CD4-positive, alpha-beta memory T cell (primary cell): ENCODE measurements at regions not wholly inside any gene's neighbourhood (a gene's known extent, or its start where the extent isn't known, plus 50 kb on each side); places are given as distances from the start of the nearest gene placed in this dataset.
A peak's percentile ranks its signal among the peaks of the same experiment; 100 is the strongest.

ENCODE experiments used
- CTCF ChIA-PET: fragments of 350-600 bp; sonication (Branson Sonifier 250); formaldehyde crosslinking; loops from one replicate; lab custom pipeline; 2021; ENCODE audit warnings: inconsistent platforms; ENCODE audit not compliant: partially characterized antibody; lab: Charles Lee
- POLR2A ChIA-PET: fragments of 350-600 bp; sonication (Branson Sonifier 250); formaldehyde crosslinking; loops from one replicate; lab custom pipeline; 2021; ENCODE audit not compliant: partially characterized antibody; lab: Charles Lee
- DNase-seq, 5 donors: peaks; one replicate each; pipeline versions ENCODE4 v3.0.0 to v3.0.0-alpha.2; 2020 to 2022; ENCODE audit warnings: mixed read lengths in 1 of 5
- H3K27ac ChIP-seq: one replicate; pipeline ENCODE4 v1.7.0; 2013; ENCODE audit warnings: low read depth, low read length
- H3K27me3 ChIP-seq: 2 replicates; pipeline ENCODE4 v1.7.0; 2013; ENCODE audit warnings: mild to moderate bottlenecking, low read length, moderate library complexity; ENCODE audit not compliant: insufficient read depth
- H3K36me3 ChIP-seq: 2 replicates; pipeline ENCODE4 v1.7.0; 2013; ENCODE audit warnings: mild to moderate bottlenecking, low read length, moderate library complexity; ENCODE audit not compliant: insufficient read depth
- H3K4me1 ChIP-seq: 2 replicates; pipeline ENCODE4 v1.7.0; 2013; ENCODE audit warnings: mild to moderate bottlenecking, low read length, moderate library complexity; ENCODE audit not compliant: insufficient read depth
- H3K4me3 ChIP-seq, 2 donors: one replicate each; pipeline ENCODE4 v1.7.0; 2013; ENCODE audit warnings: low read length in 2 of 2, mild to moderate bottlenecking in 1 of 2
- H3K9me3 ChIP-seq, 2 donors: one replicate each; pipeline ENCODE4 v1.7.0; 2013; ENCODE audit warnings: low read length in 2 of 2, control low read depth in 1 of 2; ENCODE audit not compliant: control insufficient read depth in 1 of 2
- H3K27ac Mint-ChIP-seq, 7 donors: one replicate each; pipeline ENCODE4 v1.8.0; 2020 to 2021; ENCODE audit warnings: mixed read lengths in 7 of 7, mild to moderate bottlenecking in 6 of 7, inconsistent platforms in 3 of 7, moderate library complexity in 3 of 7
- H3K27me3 Mint-ChIP-seq, 2 donors: one replicate each; pipeline ENCODE4 v1.8.0; 2020 to 2021; ENCODE audit warnings: mixed read lengths in 2 of 2
- H3K36me3 Mint-ChIP-seq, 2 donors: one replicate each; pipeline ENCODE4 v1.8.0; 2020 to 2021; ENCODE audit warnings: mixed read lengths in 2 of 2, inconsistent platforms in 1 of 2, mild to moderate bottlenecking in 1 of 2
- H3K4me1 Mint-ChIP-seq, 4 donors: one replicate each; pipeline ENCODE4 v1.8.0; 2020 to 2021; ENCODE audit warnings: mixed read lengths in 4 of 4, mild to moderate bottlenecking in 1 of 4
- H3K4me3 Mint-ChIP-seq, 8 donors: one replicate each; pipeline ENCODE4 v1.8.0; 2020 to 2021; ENCODE audit warnings: mixed read lengths in 8 of 8, mild to moderate bottlenecking in 7 of 8, moderate library complexity in 6 of 8, inconsistent platforms in 3 of 8
- H3K9me3 Mint-ChIP-seq, 8 donors: one replicate each; pipeline ENCODE4 v1.8.0; 2020 to 2021; ENCODE audit warnings: mixed read lengths in 8 of 8, mild to moderate bottlenecking in 5 of 8, inconsistent platforms in 3 of 8, moderate library complexity in 1 of 8
- intact Hi-C: fragments of 100-400 bp; cut with micrococcal nuclease; formaldehyde crosslinking; loops from one replicate; pipeline ENCODE4 v1.15.1; 2023

DNA sequence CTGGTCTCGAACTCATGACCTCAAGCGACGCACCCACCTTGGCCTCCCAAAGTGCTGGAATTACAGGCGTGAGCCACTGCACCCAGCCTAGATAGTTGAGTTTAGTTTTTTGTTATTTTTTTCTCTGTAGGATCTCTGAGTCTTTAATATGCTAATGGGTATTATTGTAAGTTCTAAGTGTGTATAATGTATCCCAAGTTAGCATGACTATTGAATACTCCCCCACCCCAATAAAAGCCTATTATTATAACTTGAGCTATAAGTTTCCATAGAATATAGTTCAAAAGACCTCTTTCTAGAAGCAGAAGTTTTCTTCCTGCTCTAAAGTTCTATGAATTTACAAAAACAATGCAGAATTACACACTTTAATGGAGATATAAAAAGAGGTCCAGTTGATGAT is 210.4 kb upstream of the MARCKS start:
- no peak overlapping the region for H3K27ac ChIP-seq
- H3K27ac Mint-ChIP-seq, result no peak overlapping the region
- CTCF ChIA-PET, result interaction anchor here (1.4 kb wide), 1 partner anchor 10 kb away, joined by 3 read pairs; no protein-coding TSS in a partner anchor

DNA sequence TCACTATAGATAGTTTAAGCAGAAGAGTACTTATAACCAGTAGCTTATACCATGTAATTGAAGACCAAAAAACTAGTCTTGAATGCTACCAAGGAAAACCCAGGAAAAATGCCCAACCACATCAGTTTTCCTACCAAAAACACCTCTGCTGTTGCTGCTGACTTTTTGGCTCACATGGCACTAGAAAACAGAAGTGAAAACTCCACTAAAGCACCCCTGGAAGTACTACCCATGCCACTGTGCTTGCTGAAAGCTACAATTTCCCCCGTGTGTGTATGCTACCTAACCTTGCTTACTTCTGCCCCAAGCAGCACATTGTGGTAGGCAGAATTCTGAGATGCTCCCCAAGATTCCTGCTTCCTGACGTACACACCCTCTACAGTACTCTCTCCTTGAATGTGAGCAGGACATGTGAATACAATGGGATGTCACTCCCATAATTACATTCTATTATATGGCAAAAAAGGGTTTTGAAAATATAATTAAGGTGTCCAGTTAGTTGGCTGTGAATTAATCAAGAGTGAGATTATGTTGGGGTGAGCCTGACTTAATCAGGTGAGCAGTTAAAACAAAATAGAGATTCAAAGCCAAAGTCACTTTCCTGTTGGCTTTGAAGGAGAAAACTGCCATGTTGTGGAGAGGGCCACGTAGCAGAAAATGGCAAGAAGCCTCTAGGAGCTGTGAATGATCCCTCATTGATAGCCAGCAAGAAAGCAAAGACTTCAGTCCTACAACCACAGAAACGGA is 209.8 kb upstream of the MARCKS start:
- H3K9me3 ChIP-seq, result no peaks in the 10 kb centered on the region
- no peak for DNase-seq
- H3K4me1 Mint-ChIP-seq, result no peaks in the 10 kb centered on the region
- peaks cover 0 to 3% (median 0%) of the 10 kb centered on the region in 8 donors for H3K9me3 Mint-ChIP-seq
- no peaks in the 10 kb centered on the region for H3K36me3 Mint-ChIP-seq
- no peak overlapping the region for H3K4me3 ChIP-seq
- H3K27ac Mint-ChIP-seq, result no peak overlapping the region
- CTCF ChIA-PET, result no interaction called here
- H3K4me1 ChIP-seq, result no peaks in the 10 kb centered on the region
- H3K27me3 Mint-ChIP-seq, result peaks cover 0 to 5% of the 10 kb centered on the region in 2 donors
- H3K36me3 ChIP-seq, result no peaks in the 10 kb centered on the region
- intact Hi-C loops, result no loop called here
- H3K27me3 ChIP-seq, result no peaks in the 10 kb centered on the region
- no peak overlapping the region for H3K27ac ChIP-seq
- no peak overlapping the region for H3K4me3 Mint-ChIP-seq
- POLR2A ChIA-PET, result no interaction called here

More for the DNA sequence above, 210.4 kb upstream of the MARCKS start:
- peaks cover 0 to 3% (median 0%) of the 10 kb centered on the region in 8 donors for H3K9me3 Mint-ChIP-seq
- no peaks in the 10 kb centered on the region for H3K4me1 Mint-ChIP-seq
- POLR2A ChIA-PET, result no interaction called here
- no peaks in the 10 kb centered on the region for H3K27me3 ChIP-seq
- H3K36me3 ChIP-seq, result no peaks in the 10 kb centered on the region
- no peak for DNase-seq
- H3K27me3 Mint-ChIP-seq, result peaks cover 0 to 5% of the 10 kb centered on the region in 2 donors
- no peaks in the 10 kb centered on the region for H3K36me3 Mint-ChIP-seq
- no peak overlapping the region for H3K4me3 Mint-ChIP-seq
- intact Hi-C loops, result no loop called here
- H3K9me3 ChIP-seq, result no peaks in the 10 kb centered on the region
- H3K4me1 ChIP-seq, result no peaks in the 10 kb centered on the region
- no peak overlapping the region for H3K4me3 ChIP-seq

DNA sequence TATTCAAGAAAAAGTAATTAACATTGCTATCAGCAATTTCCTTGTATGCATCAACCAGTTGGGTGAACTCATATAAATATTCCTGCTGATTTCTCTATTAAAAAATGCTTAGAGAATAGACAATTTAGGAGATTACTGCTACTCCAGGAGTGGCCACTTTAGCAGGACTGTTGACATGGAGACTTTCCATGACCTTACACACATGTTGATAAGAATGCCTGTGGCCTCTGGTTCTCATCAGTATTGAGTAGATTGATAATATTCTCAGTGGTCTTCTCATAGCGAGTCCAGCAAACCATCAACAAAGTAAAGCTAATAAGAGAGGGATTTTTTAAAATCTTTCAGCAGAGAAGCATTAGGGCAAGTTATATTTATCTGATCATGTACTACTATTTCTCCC is 208.4 kb upstream of the MARCKS start:
- Mint-ChIP-seq H3K27me3 (peaks cover 0 to 5% of the 10 kb centered on the region in 2 donors), H3K27ac (no peak overlapping the region), H3K4me3 (no peak overlapping the region), H3K9me3 (peaks cover 0 to 3% (median 0%) of the 10 kb centered on the region in 8 donors), H3K4me1 (no peaks in the 10 kb centered on the region), H3K36me3 (no peaks in the 10 kb centered on the region)
- H3K9me3 ChIP-seq, result no peaks in the 10 kb centered on the region
- ChIA-PET POLR2A (no interaction called here), CTCF (no interaction called here)
- DNase-seq, result no peak
- no peaks in the 10 kb centered on the region for H3K27me3 ChIP-seq
- H3K36me3 ChIP-seq, result no peaks in the 10 kb centered on the region
- no peak overlapping the region for H3K4me3 ChIP-seq
- no peak overlapping the region for H3K27ac ChIP-seq
- H3K4me1 ChIP-seq, result no peaks in the 10 kb centered on the region
- intact Hi-C loops, result no loop called here

DNA sequence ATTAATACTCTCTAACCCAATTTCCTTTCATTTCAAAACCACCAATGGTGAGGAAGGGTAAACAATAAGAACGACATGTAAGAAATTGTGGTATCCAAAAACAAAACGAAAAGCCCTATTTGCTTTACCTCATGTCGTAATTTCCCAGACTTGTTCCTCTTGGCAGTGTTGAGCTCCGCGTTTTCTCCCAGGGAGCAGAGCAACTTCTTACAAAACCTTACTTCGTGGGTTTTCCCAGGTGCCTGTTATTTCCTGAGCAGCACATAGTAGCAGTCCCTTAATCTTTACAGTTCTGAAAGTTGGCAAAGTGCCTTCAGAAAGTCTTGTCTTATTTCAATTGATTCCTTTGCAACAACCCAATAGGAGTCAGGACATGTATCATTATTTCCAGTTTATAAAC is 207.9 kb upstream of the MARCKS start:
- ChIA-PET POLR2A (no interaction called here), CTCF (no interaction called here)
- H3K4me1 Mint-ChIP-seq, result no peaks in the 10 kb centered on the region
- intact Hi-C loops, result no loop called here
- Histone ChIP-seq H3K27ac (no peak overlapping the region), H3K4me3 (no peak overlapping the region), H3K27me3 (no peaks in the 10 kb centered on the region), H3K9me3 (no peaks in the 10 kb centered on the region), H3K4me1 (no peaks in the 10 kb centered on the region), H3K36me3 (no peaks in the 10 kb centered on the region)
- no peak for DNase-seq
- H3K36me3 Mint-ChIP-seq, result no peaks in the 10 kb centered on the region
- no peak overlapping the region for H3K4me3 Mint-ChIP-seq
- no peak overlapping the region for H3K27ac Mint-ChIP-seq
- peaks cover 0 to 5% of the 10 kb centered on the region in 2 donors for H3K27me3 Mint-ChIP-seq
- peaks cover 0 to 3% (median 0%) of the 10 kb centered on the region in 8 donors for H3K9me3 Mint-ChIP-seq

DNA sequence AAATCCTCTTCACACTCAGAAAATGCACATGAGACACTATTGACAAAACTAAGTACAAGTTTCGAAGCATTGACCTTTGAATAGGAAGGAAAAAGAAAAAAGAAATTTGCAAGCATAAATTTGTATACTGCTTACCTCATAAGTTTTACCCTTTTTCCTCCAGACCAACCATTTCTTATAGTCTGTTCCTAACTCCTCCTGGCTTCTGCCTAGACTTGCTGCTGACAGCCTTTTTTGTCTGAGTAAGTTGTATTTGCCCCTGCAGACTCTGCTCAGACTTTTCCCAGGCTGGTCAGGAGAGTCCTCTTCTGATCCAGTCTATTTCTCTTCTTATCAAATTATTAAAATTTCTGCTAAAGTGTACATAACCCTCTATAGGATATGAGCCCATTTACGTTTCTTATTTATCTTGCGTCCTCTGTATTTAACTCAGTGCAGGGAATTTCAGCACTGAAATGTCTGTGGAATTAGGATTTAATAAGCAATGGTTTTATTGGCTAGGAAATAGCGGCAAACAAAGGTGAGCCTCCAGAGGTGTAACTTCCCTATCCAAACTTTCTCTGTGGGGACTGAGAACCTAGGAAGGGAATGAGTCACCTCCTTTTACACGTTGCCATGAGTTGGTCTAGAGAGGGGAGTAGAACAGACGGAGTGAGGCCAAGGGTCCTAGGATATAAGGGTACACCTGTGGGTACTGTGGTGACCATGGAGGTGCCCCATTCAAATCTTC is 207.1 kb upstream of the MARCKS start:
- H3K36me3 ChIP-seq, result no peaks in the 10 kb centered on the region
- Mint-ChIP-seq H3K9me3 (peaks cover 0 to 3% (median 0%) of the 10 kb centered on the region in 8 donors), H3K27ac (peak overlapping the region in 1 of 7 donors; percentile 27), H3K36me3 (no peaks in the 10 kb centered on the region), H3K27me3 (peaks cover 0 to 5% of the 10 kb centered on the region in 2 donors), H3K4me3 (no peak overlapping the region), H3K4me1 (no peaks in the 10 kb centered on the region)
- ChIA-PET CTCF (no interaction called here), POLR2A (no interaction called here)
- H3K4me3 ChIP-seq, result no peak overlapping the region
- H3K4me1 ChIP-seq, result no peaks in the 10 kb centered on the region
- DNase-seq, result no peak
- no peak overlapping the region for H3K27ac ChIP-seq
- H3K9me3 ChIP-seq, result no peaks in the 10 kb centered on the region
- no peaks in the 10 kb centered on the region for H3K27me3 ChIP-seq
- intact Hi-C loops, result no loop called here

DNA sequence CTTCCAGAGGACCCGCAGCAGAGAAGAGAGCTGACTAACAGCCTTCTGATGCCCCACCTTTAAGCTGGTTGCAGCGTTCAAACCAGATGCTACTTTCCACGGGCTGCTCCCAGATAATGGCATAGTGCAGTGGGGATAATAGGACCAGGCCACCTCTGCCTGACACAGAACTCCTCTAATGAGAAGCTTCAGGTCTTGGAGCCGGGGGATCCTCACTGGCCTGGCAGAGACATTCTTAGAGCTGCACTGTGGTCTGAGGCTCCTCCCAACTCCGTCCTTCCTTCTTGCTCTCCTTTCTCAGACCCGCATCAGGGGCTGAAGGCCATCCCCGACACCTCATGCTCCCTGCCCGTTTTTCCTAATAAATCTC is 206.6 kb upstream of the MARCKS start:
- POLR2A ChIA-PET, result no interaction called here
- no peaks in the 10 kb centered on the region for H3K27me3 ChIP-seq
- intact Hi-C loops, result no loop called here

DNA sequence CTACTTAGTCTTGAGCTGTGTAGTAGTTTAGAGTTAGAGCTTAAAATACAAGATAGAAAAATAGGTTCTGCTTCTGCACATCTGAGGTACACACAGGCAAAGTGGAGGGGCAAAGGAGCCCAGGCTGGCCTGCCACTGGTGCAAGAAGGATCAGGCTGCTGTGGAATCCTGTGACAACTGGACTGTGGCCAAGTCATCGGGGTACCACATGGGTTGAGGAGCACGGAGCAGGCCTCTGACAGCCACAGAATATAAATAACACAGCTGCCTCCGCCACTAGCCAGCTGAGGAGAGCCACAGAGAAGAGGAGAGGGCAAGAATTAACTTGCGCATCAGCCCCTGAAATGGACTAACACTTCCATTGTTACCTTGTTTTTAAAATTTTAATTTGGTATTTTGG is 206.0 kb upstream of the MARCKS start:
- H3K27ac ChIP-seq, result no peak overlapping the region
- H3K4me1 ChIP-seq, result no peaks in the 10 kb centered on the region
- peaks cover 0 to 5% of the 10 kb centered on the region in 2 donors for H3K27me3 Mint-ChIP-seq
- POLR2A ChIA-PET, result no interaction called here
- H3K9me3 ChIP-seq, result no peaks in the 10 kb centered on the region
- DNase-seq, result no peak
- H3K4me1 Mint-ChIP-seq, result no peaks in the 10 kb centered on the region
- intact Hi-C loops, result no loop called here
- no peaks in the 10 kb centered on the region for H3K27me3 ChIP-seq
- H3K4me3 Mint-ChIP-seq, result no peak overlapping the region
- no peaks in the 10 kb centered on the region for H3K36me3 Mint-ChIP-seq
- H3K27ac Mint-ChIP-seq, result no peak overlapping the region
- no peak overlapping the region for H3K4me3 ChIP-seq
- peaks cover 0 to 3% (median 0%) of the 10 kb centered on the region in 8 donors for H3K9me3 Mint-ChIP-seq
- no peaks in the 10 kb centered on the region for H3K36me3 ChIP-seq
- CTCF ChIA-PET, result no interaction called here

More for the DNA sequence above, 206.6 kb upstream of the MARCKS start:
- Mint-ChIP-seq H3K36me3 (no peaks in the 10 kb centered on the region), H3K4me3 (no peak overlapping the region), H3K9me3 (peaks cover 0 to 3% (median 0%) of the 10 kb centered on the region in 8 donors), H3K27ac (no peak overlapping the region), H3K27me3 (peaks cover 0 to 5% of the 10 kb centered on the region in 2 donors), H3K4me1 (no peaks in the 10 kb centered on the region)
- Histone ChIP-seq H3K4me1 (no peaks in the 10 kb centered on the region), H3K9me3 (no peaks in the 10 kb centered on the region), H3K36me3 (no peaks in the 10 kb centered on the region), H3K27ac (no peak overlapping the region), H3K4me3 (no peak overlapping the region)
- DNase-seq, result no peak
- CTCF ChIA-PET, result no interaction called here
